ENCODE measurements at regions not wholly inside any gene's neighbourhood (a gene's known extent, or its start where the extent isn't known, plus 50 kb on each side); places are given as distances from the start of the nearest gene placed in this dataset.

GRCh38 chr10:118171861-118172260, 125.1 kb upstream of the RAB11FIP2 start:
- H3K9me2 ChIP-seq (replicated peaks; ENCODE audit: insufficient read depth): no peaks in the 10 kb centered on the region
- H3K27ac ChIP-seq: no peak overlapping the region
- 71% methylated on average over 1 of the region's 1 CpG for WGBS (ENCODE audit: low lambda C conversion rate, missing lambda C conversion rate)
- H3K27me3 ChIP-seq: no peaks in the 10 kb centered on the region
- H3K79me2 ChIP-seq: no peaks in the 10 kb centered on the region
- H4K20me1 ChIP-seq (ENCODE audit: insufficient read depth, poor library complexity, severe bottlenecking): no peaks in the 10 kb centered on the region
- no peaks in the 10 kb centered on the region for H3K36me3 ChIP-seq (replicated peaks; ENCODE audit: insufficient read depth, low read depth)
- no peaks in the 10 kb centered on the region for H3K9me3 ChIP-seq (ENCODE audit: low read depth)
- DNase-seq (ENCODE audit: low spot score): no peak
- no peaks in the 10 kb centered on the region for H3K4me1 ChIP-seq (ENCODE audit: insufficient read depth)
- no peak overlapping the region for H3K4me3 ChIP-seq
- no peak overlapping the region for H3K4me2 ChIP-seq
- no peak overlapping the region for H2AFZ ChIP-seq
- TF ChIP-seq EZH2 (IDR thresholded peaks at IDR 0.05; ENCODE audit: borderline replicate concordance) (no peak), EZH2phosphoT487 (IDR thresholded peaks at IDR 0.05; ENCODE audit: low read depth, severe bottlenecking, unreplicated experiment) (no peak), CTCF (IDR thresholded peaks at IDR 0.05; ENCODE audit: poor library complexity) (no peak)

- Histone ChIP-seq H3K9me3 (ENCODE audit: low read depth) (no peaks in the 10 kb centered on the region), H3K4me1 (ENCODE audit: insufficient read depth) (no peaks in the 10 kb centered on the region), H3K79me2 (no peaks in the 10 kb centered on the region), H4K20me1 (ENCODE audit: insufficient read depth, poor library complexity, severe bottlenecking) (no peaks in the 10 kb centered on the region), H3K4me2 (no peak overlapping the region), H3K4me3 (no peak overlapping the region), H3K36me3 (replicated peaks; ENCODE audit: insufficient read depth, low read depth) (no peaks in the 10 kb centered on the region), H3K27me3 (no peaks in the 10 kb centered on the region), H2AFZ (no peak overlapping the region), H3K27ac (peak overlapping the region; percentile 29), H3K9me2 (replicated peaks; ENCODE audit: insufficient read depth) (no peaks in the 10 kb centered on the region)
- DNase-seq (ENCODE audit: low spot score): no peak
- WGBS (ENCODE audit: low lambda C conversion rate, missing lambda C conversion rate): 79% methylated on average over 4 of the region's 4 CpGs
- no peak for TF ChIP-seq EZH2 (IDR thresholded peaks at IDR 0.05; ENCODE audit: borderline replicate concordance)
- no peak for TF ChIP-seq EZH2phosphoT487 (IDR thresholded peaks at IDR 0.05; ENCODE audit: low read depth, severe bottlenecking, unreplicated experiment)
- TF ChIP-seq CTCF (IDR thresholded peaks at IDR 0.05; ENCODE audit: poor library complexity): no peak
These were observed 120.4 kb upstream of the RAB11FIP2 start for GRCh38 chr10:118167056-118167700.

GRCh38 chr10:118163217-118163616, 116.5 kb upstream of the RAB11FIP2 start:
- Histone ChIP-seq H3K4me1 (ENCODE audit: insufficient read depth) (no peaks in the 10 kb centered on the region), H3K27me3 (no peaks in the 10 kb centered on the region), H3K4me3 (no peak overlapping the region), H2AFZ (no peak overlapping the region), H3K9me2 (replicated peaks; ENCODE audit: insufficient read depth) (no peaks in the 10 kb centered on the region), H4K20me1 (ENCODE audit: insufficient read depth, poor library complexity, severe bottlenecking) (no peaks in the 10 kb centered on the region), H3K9me3 (ENCODE audit: low read depth) (no peaks in the 10 kb centered on the region), H3K27ac (no peak overlapping the region), H3K79me2 (no peaks in the 10 kb centered on the region), H3K36me3 (replicated peaks; ENCODE audit: insufficient read depth, low read depth) (no peaks in the 10 kb centered on the region), H3K4me2 (no peak overlapping the region)
- DNase-seq (ENCODE audit: low spot score): no peak
- no peak for TF ChIP-seq CTCF (IDR thresholded peaks at IDR 0.05; ENCODE audit: poor library complexity)
- TF ChIP-seq EZH2phosphoT487 (IDR thresholded peaks at IDR 0.05; ENCODE audit: low read depth, severe bottlenecking, unreplicated experiment): no peak
- TF ChIP-seq EZH2 (IDR thresholded peaks at IDR 0.05; ENCODE audit: borderline replicate concordance): no peak
- WGBS (ENCODE audit: low lambda C conversion rate, missing lambda C conversion rate): 93% methylated on average over 6 of the region's 6 CpGs
